ENCODE measurements at regions not wholly inside any gene's neighbourhood (a gene's known extent, or its start where the extent isn't known, plus 50 kb on each side); places are given as distances from the start of the nearest gene placed in this dataset.

DNA sequence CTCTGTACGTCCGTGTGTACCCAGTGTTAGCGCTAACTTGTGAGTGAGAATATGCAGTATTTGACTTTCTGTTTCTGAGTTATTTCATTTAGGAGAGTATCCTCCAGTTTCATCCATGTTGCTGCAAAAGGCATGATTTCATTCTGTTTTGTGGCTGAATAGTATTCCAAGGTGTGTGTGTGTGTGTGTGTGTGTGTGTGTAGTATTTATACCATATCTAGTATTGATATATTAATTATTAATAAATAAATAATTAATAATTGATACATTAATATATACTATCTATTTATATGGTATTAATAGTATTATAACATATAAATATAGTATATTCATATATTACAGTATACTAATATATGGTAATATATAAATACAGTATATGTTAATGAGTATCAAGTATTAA lies 101.8 kb upstream of the CCND2 start:
- CTCF ChIA-PET, result no interaction called here
- TF ChIP-seq NFRKB (IDR thresholded peaks at IDR 0.05) (no peak), SP1 (IDR thresholded peaks at IDR 0.05) (no peak), BHLHE40 (IDR thresholded peaks at IDR 0.05; ENCODE audit: borderline replicate concordance) (no peak), LEF1 (IDR thresholded peaks at IDR 0.05; ENCODE audit: borderline replicate concordance) (no peak), ELF4 (IDR thresholded peaks at IDR 0.05) (no peak), FOXM1 (IDR thresholded peaks at IDR 0.05; ENCODE audit: borderline replicate concordance) (no peak), SUZ12 (IDR thresholded peaks at IDR 0.05) (no peak), FOXK2 (IDR thresholded peaks at IDR 0.05) (no peak), CTBP1 (IDR thresholded peaks at IDR 0.05; ENCODE audit: borderline replicate concordance) (no peak), ZNF384 (IDR thresholded peaks at IDR 0.05) (no peak), TARDBP (IDR thresholded peaks at IDR 0.05) (no peak), FOXA1 (IDR thresholded peaks at IDR 0.05) (no peak), ARNT (IDR thresholded peaks at IDR 0.05) (no peak), L3MBTL2 (conservative IDR thresholded peaks at IDR 0.05) (no peak), HDGF (IDR thresholded peaks at IDR 0.05; ENCODE audit: borderline replicate concordance) (no peak)
- TF ChIP-seq, protein P1, sequence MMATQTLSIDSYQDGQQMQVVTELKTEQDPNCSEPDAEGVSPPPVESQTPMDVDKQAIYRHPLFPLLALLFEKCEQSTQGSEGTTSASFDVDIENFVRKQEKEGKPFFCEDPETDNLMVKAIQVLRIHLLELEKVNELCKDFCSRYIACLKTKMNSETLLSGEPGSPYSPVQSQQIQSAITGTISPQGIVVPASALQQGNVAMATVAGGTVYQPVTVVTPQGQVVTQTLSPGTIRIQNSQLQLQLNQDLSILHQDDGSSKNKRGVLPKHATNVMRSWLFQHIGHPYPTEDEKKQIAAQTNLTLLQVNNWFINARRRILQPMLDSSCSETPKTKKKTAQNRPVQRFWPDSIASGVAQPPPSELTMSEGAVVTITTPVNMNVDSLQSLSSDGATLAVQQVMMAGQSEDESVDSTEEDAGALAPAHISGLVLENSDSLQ (IDR thresholded peaks at IDR 0.05), result no peak
- no peak for DNase-seq (ENCODE audit: extremely low spot score)
- POLR2A ChIA-PET, result no interaction called here

DNA sequence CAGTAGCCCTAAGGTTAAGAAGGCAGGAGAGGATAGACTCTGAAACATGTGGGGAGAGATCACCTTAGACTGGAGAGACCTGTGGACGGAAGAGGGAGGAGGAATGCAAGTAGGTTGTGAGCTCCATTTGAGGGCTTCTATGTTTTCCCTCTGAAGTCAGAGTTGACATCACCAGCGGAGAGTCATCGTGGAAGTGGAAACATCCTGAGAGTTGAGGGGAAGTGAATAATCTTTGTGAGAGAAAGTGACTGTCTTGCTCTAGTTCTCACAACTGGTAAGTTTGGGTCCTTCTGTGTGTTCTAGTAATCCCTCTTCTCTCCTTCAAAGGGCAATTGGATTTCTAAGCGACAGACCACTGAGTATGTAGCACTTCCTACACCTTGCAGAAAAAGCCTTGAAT lies 103.6 kb upstream of the CCND2 start:
- no peak for DNase-seq (ENCODE audit: extremely low spot score)
- CTCF ChIA-PET, result no interaction called here
- TF ChIP-seq ELF4 (IDR thresholded peaks at IDR 0.05), result no peak
- TF ChIP-seq BHLHE40 (IDR thresholded peaks at IDR 0.05; ENCODE audit: borderline replicate concordance), result no peak
- TF ChIP-seq ZNF384 (IDR thresholded peaks at IDR 0.05), result no peak
- no peak for TF ChIP-seq NFRKB (IDR thresholded peaks at IDR 0.05)
- TF ChIP-seq FOXA1 (IDR thresholded peaks at IDR 0.05), result no peak
- no peak for TF ChIP-seq SUZ12 (IDR thresholded peaks at IDR 0.05)
- TF ChIP-seq, protein P1 (IDR thresholded peaks at IDR 0.05), result no peak
- TF ChIP-seq FOXM1 (IDR thresholded peaks at IDR 0.05; ENCODE audit: borderline replicate concordance), result no peak
- no peak for TF ChIP-seq TARDBP (IDR thresholded peaks at IDR 0.05)
- TF ChIP-seq SP1 (IDR thresholded peaks at IDR 0.05), result no peak
- no peak for TF ChIP-seq HDGF (IDR thresholded peaks at IDR 0.05; ENCODE audit: borderline replicate concordance)
- no peak for TF ChIP-seq FOXK2 (IDR thresholded peaks at IDR 0.05)
- POLR2A ChIA-PET, result no interaction called here

DNA sequence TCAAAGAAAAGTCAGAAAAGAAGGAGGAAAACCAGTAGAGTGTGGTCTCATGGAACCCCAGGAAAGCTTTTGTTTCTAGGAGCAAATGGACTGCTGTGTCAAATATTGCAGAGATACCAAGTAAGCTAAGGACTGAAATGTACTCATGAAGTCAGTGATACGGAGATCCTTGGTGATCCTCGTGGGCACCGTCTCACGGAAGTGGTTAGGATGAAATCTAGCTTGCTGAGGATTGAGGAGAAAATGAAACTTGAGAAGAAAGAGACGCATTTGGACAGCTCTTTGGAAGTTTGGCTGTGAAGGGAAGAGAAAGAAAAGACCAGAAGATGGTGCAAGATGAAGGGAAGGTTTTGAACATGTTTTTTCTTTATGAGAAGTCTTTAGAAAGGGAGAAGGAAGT lies 104.0 kb upstream of the CCND2 start:
- ChIA-PET CTCF (no interaction called here), POLR2A (no interaction called here)

DNA sequence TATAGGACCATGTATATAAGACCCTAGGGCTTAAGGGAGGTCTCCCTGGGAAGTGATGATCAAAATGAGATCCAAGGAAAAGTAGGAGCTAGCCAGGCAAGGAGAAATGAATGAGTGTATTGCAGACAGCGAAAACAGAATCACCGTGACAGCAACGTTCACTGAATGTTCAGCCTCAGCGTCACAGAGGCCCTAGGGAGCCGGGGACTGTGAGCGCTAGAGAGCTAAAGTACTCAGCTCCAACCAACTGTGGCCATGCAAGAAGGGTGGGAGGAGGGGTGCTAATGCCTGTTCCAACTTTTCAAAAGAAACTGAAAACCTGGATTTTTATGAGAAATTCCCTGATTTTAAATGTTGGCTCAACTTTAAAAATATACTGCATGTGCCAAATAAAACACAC lies 105.5 kb upstream of the CCND2 start:
- POLR2A ChIA-PET, result no interaction called here
- CTCF ChIA-PET, result no interaction called here
- TF ChIP-seq, protein P1 (IDR thresholded peaks at IDR 0.05), result no peak
- TF ChIP-seq NFRKB (IDR thresholded peaks at IDR 0.05) (no peak), ELF4 (IDR thresholded peaks at IDR 0.05) (no peak), L3MBTL2 (conservative IDR thresholded peaks at IDR 0.05) (no peak), TARDBP (IDR thresholded peaks at IDR 0.05) (no peak), FOXA1 (IDR thresholded peaks at IDR 0.05) (no peak), BHLHE40 (IDR thresholded peaks at IDR 0.05; ENCODE audit: borderline replicate concordance) (no peak), SP1 (IDR thresholded peaks at IDR 0.05) (no peak), HDGF (IDR thresholded peaks at IDR 0.05; ENCODE audit: borderline replicate concordance) (no peak), CTBP1 (IDR thresholded peaks at IDR 0.05; ENCODE audit: borderline replicate concordance) (no peak), LEF1 (IDR thresholded peaks at IDR 0.05; ENCODE audit: borderline replicate concordance) (no peak), FOXK2 (IDR thresholded peaks at IDR 0.05) (no peak), ARNT (IDR thresholded peaks at IDR 0.05) (no peak), FOXM1 (IDR thresholded peaks at IDR 0.05; ENCODE audit: borderline replicate concordance) (no peak), ZNF384 (IDR thresholded peaks at IDR 0.05) (no peak), SUZ12 (IDR thresholded peaks at IDR 0.05) (no peak)
- DNase-seq (ENCODE audit: extremely low spot score), result no peak

More for the DNA sequence above, 104.0 kb upstream of the CCND2 start:
- no peak for DNase-seq (ENCODE audit: extremely low spot score)
- TF ChIP-seq, protein P1 (IDR thresholded peaks at IDR 0.05), result no peak
- TF ChIP-seq ARNT (IDR thresholded peaks at IDR 0.05), result no peak
- no peak for TF ChIP-seq BHLHE40 (IDR thresholded peaks at IDR 0.05; ENCODE audit: borderline replicate concordance)
- TF ChIP-seq FOXA1 (IDR thresholded peaks at IDR 0.05), result no peak
- no peak for TF ChIP-seq FOXK2 (IDR thresholded peaks at IDR 0.05)
- TF ChIP-seq CTBP1 (IDR thresholded peaks at IDR 0.05; ENCODE audit: borderline replicate concordance), result no peak

DNA sequence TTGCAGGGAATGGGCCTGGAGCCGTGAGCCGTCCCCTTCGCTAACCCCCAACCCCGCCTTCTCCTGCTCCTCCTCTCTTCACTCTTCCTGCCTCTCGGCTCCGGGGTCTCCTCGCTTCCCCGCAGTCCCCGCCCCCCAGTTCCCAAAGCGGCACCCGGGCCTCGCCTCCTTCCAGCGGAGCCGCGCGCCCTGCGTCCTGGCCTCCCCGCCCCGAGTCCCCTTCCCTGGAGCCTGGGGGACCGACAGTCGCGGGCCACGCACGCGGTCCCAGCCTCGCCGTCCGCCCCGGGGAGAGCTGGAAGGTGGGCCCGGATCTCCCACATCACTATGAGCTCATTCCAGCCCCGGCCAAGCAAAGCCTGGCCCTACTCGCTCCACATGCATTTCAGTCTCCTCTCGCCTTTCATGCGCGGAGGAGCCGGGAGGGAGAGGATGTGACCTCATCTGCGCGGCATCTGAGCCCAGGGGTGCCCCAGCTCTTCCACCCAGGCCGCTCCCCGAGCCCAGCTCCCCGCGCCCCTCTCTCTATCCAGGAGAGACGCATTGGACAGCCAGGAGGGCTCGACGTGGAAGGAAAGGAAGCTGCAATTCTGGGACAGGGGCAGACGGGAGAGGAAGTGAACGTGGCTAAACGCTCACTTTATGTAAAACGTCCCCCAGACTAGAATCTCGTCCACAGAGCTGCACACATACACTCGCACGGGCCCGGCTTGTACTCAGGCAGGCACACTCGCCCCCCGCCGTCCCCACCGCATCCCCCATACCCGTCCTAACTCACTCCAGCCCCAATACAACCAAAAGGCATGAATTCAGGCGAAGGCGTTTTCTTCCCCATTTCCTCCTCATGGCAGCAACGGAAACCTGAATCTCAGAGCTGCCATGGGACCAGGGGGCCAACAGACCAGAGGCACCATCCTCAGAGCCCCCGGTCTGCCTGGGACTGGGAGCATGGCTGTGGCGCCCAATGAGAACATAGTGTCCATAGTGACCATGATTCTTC lies 108.7 kb upstream of the CCND2 start:
- no peak for TF ChIP-seq HDGF (IDR thresholded peaks at IDR 0.05; ENCODE audit: borderline replicate concordance)
- DNase-seq (ENCODE audit: extremely low spot score), result no peak
- CTCF ChIA-PET, result no interaction called here
- POLR2A ChIA-PET, result no interaction called here

DNA sequence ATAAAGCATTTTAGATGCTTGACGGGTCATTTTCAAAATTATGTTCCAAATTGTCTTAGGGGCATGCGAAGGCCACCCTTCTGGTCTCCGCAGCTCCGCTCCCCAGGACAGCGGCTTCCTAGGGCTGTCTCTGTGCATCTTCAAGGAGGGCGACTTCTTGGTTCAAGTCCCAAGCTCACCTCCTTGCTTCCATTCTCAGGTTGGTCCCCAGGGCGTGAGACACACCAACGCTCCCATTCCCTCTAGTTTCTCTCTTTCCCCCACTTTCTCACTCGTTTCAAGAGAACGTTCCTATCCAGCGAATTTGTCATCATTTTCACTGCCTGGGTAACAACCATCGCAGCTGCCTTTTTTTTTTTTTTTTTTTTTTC lies 109.4 kb upstream of the CCND2 start:
- no peak for DNase-seq (ENCODE audit: extremely low spot score)
- CTCF ChIA-PET, result no interaction called here
- TF ChIP-seq BHLHE40 (IDR thresholded peaks at IDR 0.05; ENCODE audit: borderline replicate concordance), result no peak
- TF ChIP-seq TARDBP (IDR thresholded peaks at IDR 0.05), result no peak
- TF ChIP-seq CTBP1 (IDR thresholded peaks at IDR 0.05; ENCODE audit: borderline replicate concordance), result no peak
- TF ChIP-seq HDGF (IDR thresholded peaks at IDR 0.05; ENCODE audit: borderline replicate concordance), result no peak
- no peak for TF ChIP-seq L3MBTL2 (conservative IDR thresholded peaks at IDR 0.05)
- no peak for TF ChIP-seq ZNF384 (IDR thresholded peaks at IDR 0.05)
- no peak for TF ChIP-seq ELF4 (IDR thresholded peaks at IDR 0.05)
- no peak for TF ChIP-seq NFRKB (IDR thresholded peaks at IDR 0.05)
- TF ChIP-seq, protein P1 (IDR thresholded peaks at IDR 0.05), result no peak
- no peak for TF ChIP-seq FOXK2 (IDR thresholded peaks at IDR 0.05)
- TF ChIP-seq LEF1 (IDR thresholded peaks at IDR 0.05; ENCODE audit: borderline replicate concordance), result no peak
- TF ChIP-seq ARNT (IDR thresholded peaks at IDR 0.05), result no peak
- no peak for TF ChIP-seq FOXM1 (IDR thresholded peaks at IDR 0.05; ENCODE audit: borderline replicate concordance)
- TF ChIP-seq FOXA1 (IDR thresholded peaks at IDR 0.05), result no peak
- TF ChIP-seq SUZ12 (IDR thresholded peaks at IDR 0.05), result no peak
- TF ChIP-seq SP1 (IDR thresholded peaks at IDR 0.05), result no peak
- POLR2A ChIA-PET, result no interaction called here

Measured in HEK293T (cell line).